HG02588 (cell line): ENCODE measurements at regions not wholly inside any gene's neighbourhood (a gene's known extent, or its start where the extent isn't known, plus 50 kb on each side); places are given as distances from the start of the nearest gene placed in this dataset.
"Not testable (repeated sequence)": the region's sequence is repeated elsewhere in the genome, so short reads cannot be mapped to it uniquely, and the experiment has no call there.

Experiments
- ATAC-seq: cut with Tn5 transposase; IDR thresholded peaks from one replicate; pipeline ENCODE4 v1.9.1; 2021; ENCODE audit warnings: mild to moderate bottlenecking, moderate library complexity; ENCODE audit not compliant: unreplicated experiment

DNA sequence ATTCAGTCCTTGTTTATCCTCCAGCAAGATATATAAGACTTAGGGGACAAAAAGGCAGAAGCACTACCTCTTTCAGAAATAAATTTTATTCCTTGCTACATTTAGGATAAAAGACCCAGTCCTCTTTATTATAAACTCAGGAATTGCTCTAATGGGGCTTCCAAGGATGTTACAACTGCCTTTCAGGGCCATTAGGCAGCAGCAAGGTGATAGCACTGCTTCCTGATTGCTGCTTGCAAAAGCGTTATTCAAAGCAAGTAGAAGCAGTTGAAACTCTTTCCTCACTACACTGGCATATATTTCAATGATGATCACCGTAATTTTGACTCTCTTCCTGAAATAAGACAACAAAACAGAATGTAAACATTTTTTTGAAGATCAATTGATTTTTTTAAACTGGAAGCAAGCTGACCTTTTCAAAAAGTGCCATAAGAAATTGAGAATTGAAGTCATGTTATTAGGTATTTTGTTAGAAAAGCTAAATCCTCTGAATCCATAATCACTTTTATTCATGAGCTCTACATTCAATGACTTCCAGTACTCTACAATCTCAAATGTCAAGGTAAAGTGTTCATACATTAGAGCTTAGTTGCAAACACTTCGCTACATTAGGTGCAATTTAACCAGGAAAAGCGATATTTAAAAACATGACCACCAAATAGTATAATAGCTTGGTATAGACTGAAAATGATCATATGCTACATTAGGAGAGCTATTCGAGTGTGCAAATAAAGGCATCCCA, 233.4 kb upstream of the SYT10 start:
- no peak for ATAC-seq

DNA sequence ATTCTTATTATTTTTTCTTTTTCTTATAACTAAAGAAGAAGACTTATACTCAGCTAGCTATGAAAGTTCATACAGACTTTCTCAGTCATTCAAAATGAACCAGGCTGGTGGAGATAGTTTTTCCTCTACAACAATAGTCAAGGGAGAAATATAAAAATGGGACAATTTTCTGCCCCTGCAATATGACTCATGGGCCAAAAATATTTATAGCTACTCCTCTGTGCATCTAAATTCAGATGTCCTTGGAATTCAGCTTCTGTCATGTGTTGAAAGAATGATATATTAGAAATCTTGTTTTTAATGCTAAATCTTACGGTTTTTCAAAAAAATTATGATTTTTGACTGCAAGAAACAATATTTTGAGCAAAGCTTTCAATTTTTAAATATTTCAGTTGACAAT, 237.2 kb upstream of the SYT10 start:
- ATAC-seq: no peak

DNA sequence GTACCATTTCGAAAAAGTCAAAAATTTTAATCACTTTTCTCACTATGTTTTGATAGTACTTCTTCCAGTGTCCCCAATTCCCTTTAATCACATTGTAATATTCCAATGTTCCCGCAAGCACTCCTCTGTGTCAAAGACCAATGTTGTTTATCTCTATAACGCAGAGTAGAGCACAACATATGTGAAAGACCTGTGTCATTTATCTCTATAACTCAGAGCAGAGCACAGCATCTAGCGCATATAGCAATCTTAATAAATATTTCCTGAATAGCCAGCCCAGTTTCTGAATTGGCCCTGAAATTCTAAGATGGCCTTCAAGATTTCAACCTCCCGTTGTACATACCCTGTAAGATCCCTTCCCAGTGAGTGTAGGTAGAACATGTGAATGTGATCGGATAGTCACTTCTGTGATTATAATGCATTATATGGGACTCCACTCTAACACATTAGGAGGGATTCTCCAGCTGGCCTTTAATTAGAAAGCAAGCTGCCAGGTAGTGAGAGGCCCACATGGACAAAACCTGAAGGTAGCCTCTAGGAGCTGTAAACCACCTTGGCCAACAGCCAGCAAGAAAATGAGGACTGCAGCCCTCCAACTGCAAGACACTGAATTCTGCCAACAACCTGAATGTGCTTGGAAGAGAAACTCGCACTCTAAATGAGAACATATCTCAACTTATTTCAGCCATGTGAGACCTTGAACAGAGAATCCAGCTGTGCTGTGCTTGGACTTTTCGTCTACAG, 238.8 kb upstream of the SYT10 start:
- ATAC-seq: no peak

DNA sequence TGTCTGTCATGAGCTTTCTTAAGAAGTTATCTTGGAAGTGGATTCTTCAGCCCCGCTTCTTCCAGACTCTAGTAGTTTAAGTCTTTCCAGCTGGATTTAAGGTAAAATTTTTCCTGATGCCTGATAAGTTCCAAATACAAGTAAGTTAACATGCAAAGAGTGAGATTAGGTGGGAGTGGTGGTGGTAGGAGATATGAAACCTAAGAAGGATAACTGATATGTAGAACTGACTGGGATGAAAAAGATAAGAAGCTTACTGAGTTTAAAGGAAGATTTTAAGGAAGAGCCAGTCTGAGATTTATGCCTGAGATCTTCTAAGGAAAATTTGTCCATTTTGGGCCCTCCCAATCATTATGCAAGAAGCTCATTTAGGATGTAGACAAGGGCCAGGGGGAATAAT, 250.9 kb upstream of the SYT10 start:
- ATAC-seq: no peak

DNA sequence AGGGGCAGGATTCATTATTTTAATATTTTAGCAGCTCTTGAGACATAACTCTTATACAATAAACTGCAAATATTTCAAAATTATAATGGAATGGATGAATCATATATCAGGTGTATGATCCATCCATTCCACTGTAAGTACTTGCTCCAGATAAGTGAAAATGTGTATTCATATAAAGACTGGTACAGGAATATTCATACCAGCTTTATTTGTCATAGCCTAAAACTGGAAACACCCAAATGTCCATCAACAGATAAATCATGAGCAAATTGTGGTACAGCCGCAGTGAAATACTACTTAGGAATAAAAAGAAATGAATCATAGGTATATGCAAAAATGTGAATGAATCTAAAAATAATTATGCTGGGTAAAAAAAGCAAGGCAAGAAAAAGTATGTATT, 263.6 kb upstream of the SYT10 start:
- ATAC-seq: no peak

DNA sequence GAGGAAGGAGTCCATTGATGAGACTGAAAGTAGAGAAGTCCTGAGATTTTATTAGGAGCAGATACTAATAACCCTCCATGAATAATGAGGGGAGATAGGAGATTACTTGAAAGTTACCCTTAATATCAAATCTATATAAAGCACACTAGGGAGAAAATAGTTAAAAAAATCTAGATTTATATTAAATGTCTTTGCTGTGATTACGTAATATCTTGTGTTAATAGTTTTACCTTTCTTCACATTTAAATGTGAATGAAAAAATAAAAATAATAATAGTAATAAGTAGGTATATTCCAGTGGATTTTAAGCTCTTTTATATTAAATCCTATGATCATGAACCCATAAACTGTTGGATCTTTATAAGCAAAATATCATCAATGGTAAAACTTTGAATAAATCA, 267.3 kb upstream of the SYT10 start:
- ATAC-seq: no peak

DNA sequence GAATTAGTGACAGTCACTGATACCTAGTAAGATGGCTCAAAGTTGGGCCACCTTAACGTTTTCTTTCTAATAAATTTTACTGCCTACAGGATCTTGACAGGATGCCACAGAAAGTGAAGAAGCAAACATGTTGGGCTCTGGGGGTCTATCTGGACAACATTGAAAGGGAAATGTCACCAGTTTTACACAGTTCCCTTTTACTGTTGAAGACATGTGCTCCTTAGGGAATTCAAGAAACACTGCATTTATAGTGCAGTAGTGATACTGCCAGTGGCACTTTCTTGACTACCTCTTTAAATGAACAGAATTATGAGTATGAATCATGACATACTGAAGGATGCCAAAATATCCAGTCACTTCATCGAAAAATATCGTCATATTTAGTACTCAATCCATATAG, 269.3 kb upstream of the SYT10 start:
- ATAC-seq: no peak

DNA sequence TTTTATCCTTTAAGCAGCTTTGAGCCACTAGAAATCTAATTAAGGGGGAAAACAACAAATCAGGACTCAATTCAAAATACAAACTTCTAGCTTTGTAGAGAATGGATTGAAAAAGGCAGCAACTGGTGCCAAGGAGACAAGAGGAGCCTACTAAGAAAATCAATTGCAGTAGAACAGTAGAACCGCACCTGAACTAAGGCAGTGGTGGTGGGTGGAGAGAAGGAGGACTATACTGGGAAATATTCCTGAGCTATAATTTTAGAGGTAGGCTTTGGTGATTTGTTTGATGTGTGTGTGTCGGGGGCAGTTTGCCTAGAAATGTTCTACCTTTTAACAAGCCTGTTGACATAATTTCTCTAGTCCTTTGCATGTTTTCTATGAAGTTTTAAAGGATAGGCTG, 270.9 kb upstream of the SYT10 start:
- ATAC-seq: no peak

DNA sequence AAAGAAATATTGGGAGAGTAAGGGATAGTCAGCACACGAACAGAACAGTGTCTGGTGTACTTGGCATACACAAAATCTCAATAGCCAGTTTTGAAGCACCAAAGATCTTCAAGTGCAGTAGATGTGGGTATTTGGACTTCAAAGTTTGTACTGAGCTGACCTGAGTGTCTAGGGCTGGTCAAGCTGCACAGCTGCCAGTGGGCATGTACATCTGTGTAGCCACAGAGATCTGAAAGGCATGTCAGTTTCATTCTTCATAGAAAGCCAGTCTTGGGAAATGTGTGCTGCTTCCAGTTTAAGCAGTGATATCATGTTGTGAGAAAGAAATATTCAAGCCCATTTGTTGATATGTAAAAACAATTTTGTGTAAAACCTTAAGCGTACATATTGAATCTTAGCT, 279.0 kb upstream of the SYT10 start:
- no peak for ATAC-seq

DNA sequence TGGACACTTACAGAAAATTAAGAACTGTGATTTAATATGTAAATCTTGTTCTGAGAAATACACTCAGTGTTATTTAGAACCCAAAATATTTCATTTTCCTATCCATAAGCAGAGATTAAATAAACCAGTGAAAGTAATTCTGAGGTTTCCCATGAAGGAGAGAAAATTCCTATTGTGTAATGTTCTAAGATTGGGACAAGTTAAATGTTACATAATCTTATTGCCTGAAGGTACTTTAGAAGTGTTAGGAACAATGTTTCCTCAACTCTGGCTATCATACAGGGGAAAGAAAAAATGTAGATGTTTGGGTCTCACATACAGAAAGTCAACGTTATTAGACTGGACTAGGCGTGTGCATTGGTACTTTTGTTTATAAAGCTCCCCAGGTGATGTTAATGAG, 281.9 kb upstream of the SYT10 start:
- no peak for ATAC-seq

DNA sequence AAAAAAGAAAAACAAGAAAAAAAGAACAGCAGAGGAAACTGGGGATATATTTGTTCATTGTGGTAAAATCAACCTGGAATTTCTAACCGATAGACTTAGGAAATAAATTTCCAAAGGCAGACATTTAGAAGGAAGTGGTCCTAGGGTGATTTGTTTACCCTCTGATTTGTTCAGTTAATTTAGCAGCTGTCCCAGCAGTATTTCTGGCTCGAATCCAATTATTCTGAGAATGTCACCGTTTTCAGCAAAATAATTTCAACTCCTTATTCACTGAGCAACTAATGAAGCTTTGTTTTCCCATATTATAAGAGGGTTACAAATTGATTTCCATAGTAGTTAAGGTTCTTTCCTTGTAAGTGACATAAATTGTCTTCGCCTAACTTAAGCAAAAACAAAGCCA, 285.2 kb upstream of the SYT10 start:
- ATAC-seq: no peak

DNA sequence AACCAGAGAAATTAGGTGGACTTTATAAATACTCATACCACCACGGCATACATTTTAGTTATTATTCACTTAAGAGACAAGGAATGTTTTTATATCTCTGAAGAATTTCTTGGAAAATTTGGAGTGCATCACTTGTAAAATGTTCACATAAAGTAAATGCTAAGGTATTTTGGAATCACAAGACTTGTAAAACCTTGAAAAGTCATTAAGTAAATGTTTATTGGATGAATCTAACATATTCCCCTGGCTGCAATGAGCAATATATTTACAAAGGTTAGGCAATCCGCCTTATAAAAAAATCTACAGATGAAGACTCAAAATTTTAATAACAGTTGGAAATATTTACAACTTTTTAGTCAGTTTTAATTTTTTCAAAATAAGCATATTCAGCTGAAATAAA, 287.4 kb upstream of the ALG10 start:
- no peak for ATAC-seq

DNA sequence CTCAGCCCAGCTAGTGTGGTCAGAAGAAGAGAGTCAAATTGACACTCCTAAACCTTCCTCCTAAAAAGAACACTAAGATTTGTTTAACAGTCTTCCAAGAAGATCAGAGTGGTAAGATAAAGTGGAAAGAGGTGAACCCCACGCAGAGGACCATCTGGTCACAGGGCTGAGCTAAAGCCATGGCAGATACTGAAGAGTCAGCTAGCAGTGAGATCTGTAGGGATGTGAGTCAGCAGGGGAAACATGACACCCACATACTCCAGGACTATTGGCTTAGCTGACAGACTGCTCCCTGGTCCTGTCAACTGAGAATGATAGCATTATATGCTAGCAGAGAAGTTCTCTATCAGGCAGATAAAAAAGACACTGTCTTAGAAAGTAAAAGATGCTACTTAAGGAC, 269.4 kb upstream of the ALG10 start:
- no peak for ATAC-seq

DNA sequence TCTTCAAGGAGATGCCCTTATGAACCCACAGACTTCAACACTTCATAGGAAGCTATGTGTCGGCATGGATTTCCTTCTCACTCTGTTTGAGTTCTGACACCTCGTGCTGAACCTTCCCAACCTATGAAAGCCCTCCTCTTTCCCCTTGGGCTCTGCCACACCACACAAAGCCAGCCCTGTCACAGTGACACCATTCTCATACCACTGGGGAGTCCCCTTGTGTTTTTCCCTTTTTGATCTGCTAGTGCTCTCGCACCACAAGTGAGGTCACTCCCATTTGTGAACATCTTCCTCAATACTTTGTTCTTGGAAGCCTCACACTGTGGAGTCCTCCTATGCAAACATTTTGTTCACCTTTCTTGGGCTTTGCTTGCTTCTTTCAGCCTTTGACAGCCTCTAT, 264.6 kb upstream of the ALG10 start:
- ATAC-seq: no peak

DNA sequence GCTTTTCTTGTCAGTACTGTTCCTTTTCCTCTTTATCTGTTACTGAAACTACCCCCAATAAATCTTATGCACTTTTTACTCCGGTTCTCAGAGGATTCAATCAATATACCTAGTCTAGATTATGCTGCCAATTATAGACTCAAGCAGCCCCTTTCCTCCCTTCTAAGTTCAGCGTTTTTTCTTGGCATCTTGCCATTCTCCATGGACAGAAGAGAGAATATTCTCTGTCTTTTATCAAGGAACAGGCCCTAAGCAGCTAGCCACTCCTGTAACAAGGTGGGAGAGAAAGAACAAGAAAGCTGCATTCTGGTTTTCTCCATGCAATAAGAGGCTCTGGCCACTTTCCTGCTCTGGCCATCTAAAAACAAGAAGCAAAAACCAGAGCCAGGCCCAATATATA, 263.0 kb upstream of the ALG10 start:
- no peak for ATAC-seq

DNA sequence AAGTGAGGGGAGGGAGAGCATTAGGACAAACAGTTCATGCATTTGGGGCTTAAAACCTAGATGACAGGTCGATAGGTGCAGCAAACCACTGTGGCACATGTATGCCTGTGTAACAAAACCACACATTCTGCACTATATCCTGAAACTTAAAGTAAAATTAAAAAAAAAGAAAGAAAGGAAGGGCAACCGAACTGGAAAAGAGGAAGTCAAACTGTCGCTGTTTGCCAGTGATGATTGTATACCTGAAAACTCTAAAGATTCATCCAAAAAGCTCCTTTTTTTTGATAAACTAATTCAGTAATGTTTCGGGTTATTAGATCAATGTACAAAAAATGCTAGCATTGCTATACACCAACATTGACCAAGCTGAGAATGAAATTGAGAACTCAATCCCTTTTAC, 259.0 kb upstream of the ALG10 start:
- no peak for ATAC-seq

DNA sequence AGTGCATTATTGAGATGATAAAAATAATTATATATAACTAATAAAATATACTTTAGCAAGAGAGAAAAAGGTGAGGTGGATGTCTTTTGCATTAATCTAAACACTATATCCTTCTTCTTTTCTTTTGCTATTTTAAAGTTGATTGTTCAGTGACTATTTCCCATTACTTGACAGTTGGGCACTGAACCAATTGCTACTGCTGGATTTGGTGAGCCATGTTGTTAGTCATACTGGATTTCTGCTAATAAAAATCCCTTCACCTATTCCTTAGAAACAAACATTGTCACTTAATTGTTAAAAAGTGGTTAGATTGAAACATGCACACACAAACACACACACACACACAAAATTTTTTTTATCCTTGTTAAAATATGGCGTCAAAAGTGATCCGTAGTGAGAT, 251.6 kb upstream of the ALG10 start:
- ATAC-seq: no peak

DNA sequence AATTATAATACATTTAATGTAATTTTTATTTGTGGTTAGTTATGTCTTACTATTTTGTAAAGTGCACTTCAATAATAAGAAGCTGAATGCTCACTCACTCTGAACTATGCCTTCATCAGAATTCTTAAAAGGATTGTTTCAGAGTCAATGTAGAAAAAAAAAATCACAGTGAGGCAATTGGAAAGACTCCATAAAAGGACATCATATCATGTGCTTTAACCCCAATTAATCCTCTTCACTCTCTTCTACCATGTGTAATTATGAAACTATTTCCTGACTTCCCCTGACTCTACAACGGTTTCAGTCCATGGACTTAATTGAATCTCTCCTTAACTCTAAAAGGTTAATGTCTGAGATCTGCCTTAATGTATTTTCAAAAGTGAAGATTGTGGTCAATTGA, 250.4 kb upstream of the ALG10 start:
- no peak for ATAC-seq

DNA sequence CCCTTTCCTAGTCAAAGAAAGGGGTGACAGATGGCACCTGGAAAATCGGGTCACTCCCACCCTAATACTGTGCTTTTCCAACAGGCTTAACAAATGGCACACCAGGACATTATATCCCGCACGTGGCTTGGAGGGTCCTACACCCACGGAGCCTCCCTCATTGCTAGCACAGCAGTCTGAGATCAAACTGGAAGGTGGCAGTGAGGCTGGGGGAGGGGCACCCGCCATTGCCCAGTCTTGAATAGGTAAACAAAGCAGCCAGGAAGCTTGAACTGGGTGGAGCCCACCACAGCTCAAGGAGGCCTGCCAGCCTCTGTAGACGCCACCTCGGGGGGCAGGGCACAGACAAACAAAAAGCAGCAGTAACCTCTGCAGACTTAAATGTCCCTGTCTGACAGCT, 249.2 kb upstream of the ALG10 start:
- not testable (repeated sequence) for ATAC-seq

DNA sequence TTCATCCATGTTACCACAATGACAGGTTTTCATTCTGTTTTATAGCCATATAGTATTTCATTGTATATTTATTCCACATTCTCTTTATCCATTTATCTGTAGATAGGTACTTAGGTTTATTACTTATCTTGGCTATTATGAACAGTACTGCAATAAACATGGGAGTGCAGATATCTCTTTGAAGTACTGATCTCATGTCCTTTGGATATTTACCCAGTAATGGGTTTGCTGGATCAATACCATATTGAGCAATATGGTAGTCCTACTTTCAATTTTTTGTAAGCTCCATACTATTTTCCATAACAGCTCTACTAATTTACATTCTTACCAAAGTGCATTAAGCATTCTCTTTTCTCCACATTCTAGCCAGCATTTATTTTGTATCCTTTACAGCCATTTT, 235.8 kb upstream of the ALG10 start:
- no peak for ATAC-seq

DNA sequence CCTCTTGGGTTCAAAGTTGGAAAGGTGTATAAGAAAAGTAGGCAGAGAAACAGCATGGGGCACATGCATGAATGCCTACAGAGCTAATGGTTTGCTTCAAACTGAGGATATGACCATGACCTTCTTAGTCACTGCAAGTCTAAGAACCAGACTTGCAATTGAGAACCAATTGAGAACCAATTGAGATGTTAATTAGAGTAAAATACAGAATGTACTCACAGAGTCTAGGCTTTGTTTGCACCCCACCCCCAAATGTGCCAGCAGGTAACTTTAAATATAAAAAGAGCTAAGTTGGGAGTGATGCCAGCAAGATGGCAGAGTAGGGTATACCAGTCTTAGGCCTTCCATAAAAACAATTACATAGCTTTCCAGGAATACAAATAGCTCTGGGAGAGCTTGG, 227.3 kb upstream of the ALG10 start:
- ATAC-seq: no peak

DNA sequence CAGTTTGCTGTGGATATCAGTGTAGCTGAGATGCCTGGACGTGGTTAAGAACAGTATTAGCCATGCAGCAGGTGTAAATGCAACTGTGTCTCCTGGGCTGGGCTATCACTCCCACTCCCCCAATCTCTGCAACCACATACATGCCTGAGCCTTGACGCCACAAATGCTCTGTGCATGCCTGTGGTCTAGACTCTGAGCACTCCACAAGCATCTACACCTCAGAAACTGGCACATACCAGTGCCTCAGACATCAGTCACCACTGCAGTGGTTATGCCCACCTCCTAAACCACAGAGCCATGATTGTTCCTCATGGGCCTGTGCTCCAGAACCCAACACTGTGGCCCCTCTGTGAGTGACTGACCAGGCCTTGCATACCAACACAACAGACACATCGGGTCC, 226.8 kb upstream of the ALG10 start:
- no peak for ATAC-seq

DNA sequence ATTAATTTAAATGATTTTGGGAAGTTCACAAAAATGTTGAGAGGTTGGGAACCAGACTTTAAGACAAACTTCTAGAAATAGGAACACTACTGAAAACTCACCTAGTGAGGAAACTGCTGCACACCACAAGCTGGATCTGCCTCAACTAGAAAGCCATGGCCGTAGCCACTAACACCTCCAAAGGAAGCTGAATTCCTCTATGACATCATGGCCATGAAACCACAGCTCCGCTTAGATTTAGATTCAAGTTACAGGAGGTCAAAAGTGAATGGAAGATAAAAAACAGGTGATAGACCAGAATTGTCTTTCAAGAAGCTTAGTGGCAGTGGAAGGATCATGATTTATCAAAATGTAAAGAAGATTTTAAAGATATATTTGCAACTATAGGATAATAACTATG, 208.8 kb upstream of the ALG10 start:
- no peak for ATAC-seq
